ENCODE measurements at regions not wholly inside any gene's neighbourhood (a gene's known extent, or its start where the extent isn't known, plus 50 kb on each side); places are given as distances from the start of the nearest gene placed in this dataset.
"Not testable (repeated sequence)": the region's sequence is repeated elsewhere in the genome, so short reads cannot be mapped to it uniquely, and the experiment has no call there.

DNA sequence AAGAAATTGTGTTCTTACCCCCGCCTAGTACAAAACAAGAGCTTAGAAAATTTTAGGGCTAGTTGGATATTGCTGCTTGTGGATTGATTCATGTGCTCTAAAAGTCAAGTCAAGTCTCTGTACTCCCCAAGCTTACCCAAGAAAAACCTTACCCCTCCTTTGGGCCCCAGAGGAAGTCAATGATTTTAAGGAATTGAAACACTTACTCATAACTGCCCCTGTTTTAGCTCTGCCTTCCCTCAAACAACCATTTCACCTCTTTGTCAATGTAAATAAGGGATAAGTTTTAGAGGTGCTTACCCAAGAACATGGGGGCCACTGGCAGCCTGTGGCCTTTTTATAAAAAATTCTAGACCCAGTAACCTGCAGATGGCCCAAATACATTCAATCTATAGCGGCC lies 136.6 kb upstream of the RMP24 start:
- DNase-seq (ENCODE audit: low read depth): no peak
- TF ChIP-seq, protein P1, sequence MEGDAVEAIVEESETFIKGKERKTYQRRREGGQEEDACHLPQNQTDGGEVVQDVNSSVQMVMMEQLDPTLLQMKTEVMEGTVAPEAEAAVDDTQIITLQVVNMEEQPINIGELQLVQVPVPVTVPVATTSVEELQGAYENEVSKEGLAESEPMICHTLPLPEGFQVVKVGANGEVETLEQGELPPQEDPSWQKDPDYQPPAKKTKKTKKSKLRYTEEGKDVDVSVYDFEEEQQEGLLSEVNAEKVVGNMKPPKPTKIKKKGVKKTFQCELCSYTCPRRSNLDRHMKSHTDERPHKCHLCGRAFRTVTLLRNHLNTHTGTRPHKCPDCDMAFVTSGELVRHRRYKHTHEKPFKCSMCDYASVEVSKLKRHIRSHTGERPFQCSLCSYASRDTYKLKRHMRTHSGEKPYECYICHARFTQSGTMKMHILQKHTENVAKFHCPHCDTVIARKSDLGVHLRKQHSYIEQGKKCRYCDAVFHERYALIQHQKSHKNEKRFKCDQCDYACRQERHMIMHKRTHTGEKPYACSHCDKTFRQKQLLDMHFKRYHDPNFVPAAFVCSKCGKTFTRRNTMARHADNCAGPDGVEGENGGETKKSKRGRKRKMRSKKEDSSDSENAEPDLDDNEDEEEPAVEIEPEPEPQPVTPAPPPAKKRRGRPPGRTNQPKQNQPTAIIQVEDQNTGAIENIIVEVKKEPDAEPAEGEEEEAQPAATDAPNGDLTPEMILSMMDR (IDR thresholded peaks at IDR 0.05; ENCODE audit: low read length, missing control alignments): no peak
- H3K4me3 ChIP-seq (replicated peaks; ENCODE audit: low read depth, low read length): no peak overlapping the region

GRCh38 chr18:35836932-35837331 lies 135.5 kb upstream of the RMP24 start:
- H3K4me3 ChIP-seq (replicated peaks; ENCODE audit: low read depth, low read length): no peak overlapping the region
- DNase-seq (ENCODE audit: low read depth): no peak
- TF ChIP-seq, protein P1 (IDR thresholded peaks at IDR 0.05; ENCODE audit: low read length, missing control alignments): no peak

DNA sequence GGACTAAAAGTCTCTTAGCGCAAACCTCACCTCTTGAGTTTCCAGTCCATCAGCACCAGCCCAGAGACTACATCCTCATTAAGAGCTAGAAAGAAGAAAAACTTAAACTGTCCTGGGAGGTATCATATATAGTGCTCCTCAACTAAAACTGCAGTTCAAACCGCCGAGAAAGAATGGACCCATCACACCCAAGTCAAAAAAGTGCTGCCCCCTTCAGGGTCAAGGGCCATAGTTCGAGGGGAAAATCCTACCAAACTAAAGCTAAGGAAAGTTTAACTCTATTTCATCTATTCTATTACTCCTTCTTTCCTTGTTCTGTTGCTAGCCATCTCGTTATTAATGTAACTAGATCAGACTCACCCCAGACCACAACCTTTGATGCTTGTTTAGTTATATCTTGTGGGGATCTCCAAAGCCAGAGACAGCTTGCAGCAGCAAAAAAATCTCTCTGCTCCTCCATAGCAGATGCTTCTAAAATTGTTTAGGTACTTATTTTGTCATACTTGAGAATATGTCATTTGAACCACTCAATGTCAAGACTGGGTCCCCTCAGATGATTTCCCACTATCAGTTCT lies 134.5 kb upstream of the RMP24 start:
- TF ChIP-seq, protein P1 (IDR thresholded peaks at IDR 0.05; ENCODE audit: low read length, missing control alignments): no peak

GRCh38 chr18:35841283-35841682 lies 131.2 kb upstream of the RMP24 start:
- TF ChIP-seq, protein P1 (IDR thresholded peaks at IDR 0.05; ENCODE audit: low read length, missing control alignments): no peak
- no peak for DNase-seq (ENCODE audit: low read depth)
- H3K4me3 ChIP-seq (replicated peaks; ENCODE audit: low read depth, low read length): no peak overlapping the region

More for the DNA sequence above, 134.5 kb upstream of the RMP24 start:
- H3K4me3 ChIP-seq (replicated peaks; ENCODE audit: low read depth, low read length): no peak overlapping the region
- no peak for DNase-seq (ENCODE audit: low read depth)

- TF ChIP-seq, protein P1 (IDR thresholded peaks at IDR 0.05; ENCODE audit: low read length, missing control alignments): no peak
- DNase-seq (ENCODE audit: low read depth): peak; percentile 20
- H3K4me3 ChIP-seq (replicated peaks; ENCODE audit: low read depth, low read length): no peak overlapping the region
Measured at GRCh38 chr18:35842536-35842935, 129.9 kb upstream of the RMP24 start.

GRCh38 chr18:35848321-35848720 lies 124.2 kb upstream of the RMP24 start:
- H3K4me3 ChIP-seq (replicated peaks; ENCODE audit: low read depth, low read length); DNase-seq (ENCODE audit: low read depth): not testable (repeated sequence)

DNA sequence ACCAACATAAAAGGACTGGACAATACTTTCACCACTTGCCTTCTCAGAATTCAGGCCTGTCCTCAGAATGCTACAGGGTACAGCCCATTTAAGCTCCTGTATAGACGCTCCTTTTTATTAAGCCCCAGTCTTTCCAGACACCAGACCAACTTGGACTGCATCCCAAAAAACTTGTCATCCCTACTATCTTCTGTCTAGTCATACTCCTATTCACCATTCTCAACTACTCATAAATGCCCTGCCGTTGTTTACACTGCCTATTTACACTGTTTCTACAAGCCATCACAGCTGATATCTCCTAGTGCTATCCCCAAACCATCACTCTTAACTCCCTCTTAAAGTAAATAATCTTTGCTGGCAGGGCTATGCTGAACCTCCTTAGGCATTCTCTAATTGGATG lies 123.2 kb upstream of the RMP24 start:
- DNase-seq (ENCODE audit: low read depth): peak; percentile 3

GRCh38 chr18:35851286-35851970 lies 121.1 kb upstream of the RMP24 start:
- DNase-seq (ENCODE audit: low read depth): no peak
- TF ChIP-seq, protein P1 (IDR thresholded peaks at IDR 0.05; ENCODE audit: low read length, missing control alignments): no peak
- H3K4me3 ChIP-seq (replicated peaks; ENCODE audit: low read depth, low read length): no peak overlapping the region

More for the DNA sequence above, 123.2 kb upstream of the RMP24 start:
- H3K4me3 ChIP-seq (replicated peaks; ENCODE audit: low read depth, low read length): not testable (repeated sequence)

Data from fibroblast of pulmonary artery (primary cell).